GM18907 (cell line): ENCODE measurements at regions not wholly inside any gene's neighbourhood (a gene's known extent, or its start where the extent isn't known, plus 50 kb on each side); places are given as distances from the start of the nearest gene placed in this dataset.
"Not testable (repeated sequence)": the region's sequence is repeated elsewhere in the genome, so short reads cannot be mapped to it uniquely, and the experiment has no call there.

Source experiments
- ATAC-seq: cut with Tn5 transposase; IDR thresholded peaks from one replicate; pipeline ENCODE4 v1.9.1; 2021; ENCODE audit warnings: mild to moderate bottlenecking, moderate library complexity; ENCODE audit not compliant: unreplicated experiment

- ATAC-seq, result no peak
Measured at GRCh38 chr2:149686136-149687051, 98.8 kb upstream of the MMADHC start.

- ATAC-seq, result not testable (repeated sequence)
Measured at GRCh38 chr2:149685401-149685800, 97.8 kb upstream of the MMADHC start.

- no peak for ATAC-seq
Measured at GRCh38 chr2:149679286-149679685, 91.7 kb upstream of the MMADHC start.

GRCh38 chr2:149677416-149677815 lies 89.8 kb upstream of the MMADHC start:
- no peak for ATAC-seq

GRCh38 chr2:149670086-149670485 lies 82.5 kb upstream of the MMADHC start:
- no peak for ATAC-seq

GRCh38 chr2:149666809-149667320 lies 79.3 kb upstream of the MMADHC start:
- no peak for ATAC-seq

- ATAC-seq, result no peak
Measured at GRCh38 chr2:149664896-149665295, 77.3 kb upstream of the MMADHC start.

- ATAC-seq, result no peak
Measured at GRCh38 chr2:149662556-149662955, 75.0 kb upstream of the MMADHC start.

GRCh38 chr2:149661844-149662243 lies 74.3 kb upstream of the MMADHC start:
- no peak for ATAC-seq

- ATAC-seq, result no peak
Measured at GRCh38 chr2:149658553-149658952, 71.0 kb upstream of the MMADHC start.

- ATAC-seq, result no peak
Measured at GRCh38 chr2:149657401-149658040, 69.9 kb upstream of the MMADHC start.

- no peak for ATAC-seq
Measured at GRCh38 chr2:149656996-149657395, 69.4 kb upstream of the MMADHC start.

- ATAC-seq, result no peak
Measured at GRCh38 chr2:149653831-149654445, 66.4 kb upstream of the MMADHC start.

- ATAC-seq, result no peak
Measured at GRCh38 chr2:149652926-149653325, 65.4 kb upstream of the MMADHC start.

GRCh38 chr2:149652526-149652925 lies 65.0 kb upstream of the MMADHC start:
- no peak for ATAC-seq

GRCh38 chr2:149651229-149651628 lies 63.7 kb upstream of the MMADHC start:
- no peak for ATAC-seq

- ATAC-seq, result no peak
Measured at GRCh38 chr2:149650006-149650405, 62.4 kb upstream of the MMADHC start.

GRCh38 chr2:149648282-149649030 lies 60.9 kb upstream of the MMADHC start:
- no peak for ATAC-seq

GRCh38 chr2:149645391-149645790 lies 57.8 kb upstream of the MMADHC start:
- no peak for ATAC-seq
